HL-60 (cell line): ENCODE measurements at regions not wholly inside any gene's neighbourhood (a gene's known extent, or its start where the extent isn't known, plus 50 kb on each side); places are given as distances from the start of the nearest gene placed in this dataset.

Source experiments
- DNase-seq, 2 experiments: peaks; one replicate each; pipeline ENCODE4 v3.0.0-alpha.2; 2010 to 2020; ENCODE audit warnings: low read depth in 1 of 2, low spot score in 1 of 2
- H3K27ac ChIP-seq: fragments of 250-450 bp; sonication (Bioruptor Pico); replicated peaks from 2 replicates; pipeline ENCODE4 v1.5.1; 2020; ENCODE audit warnings: mild to moderate bottlenecking, moderate library complexity
- H3K27me3 ChIP-seq: fragments of 250-450 bp; sonication (Bioruptor Pico); 2 replicates; pipeline ENCODE4 v1.5.1; 2021; ENCODE audit warnings: mild to moderate bottlenecking, moderate library complexity; ENCODE audit not compliant: insufficient read depth, poor library complexity, severe bottlenecking
- H3K4me3 ChIP-seq: replicated peaks from 2 replicates; pipeline ENCODE4 v1.5.1; 2011; ENCODE audit warnings: mild to moderate bottlenecking, control low read depth, low read length; ENCODE audit not compliant: insufficient read depth
- CTCF ChIP-seq: IDR thresholded peaks from one replicate; pipeline ENCODE4 v1.5.1; 2011; ENCODE audit warnings: low read length, control low read depth, inconsistent platforms; ENCODE audit not compliant: insufficient read depth
- GABPA ChIP-seq: IDR thresholded peaks from 2 replicates; pipeline ENCODE4 v1.6.1; 2012; ENCODE audit warnings: low read depth
- POLR2AphosphoS5 ChIP-seq: IDR thresholded peaks from 2 replicates; pipeline ENCODE4 v1.6.1; 2012; ENCODE audit warnings: low read depth
- REST ChIP-seq: IDR thresholded peaks from 2 replicates; pipeline ENCODE4 v1.6.1; 2012; ENCODE audit warnings: low read depth; ENCODE audit not compliant: insufficient replicate concordance
- SPI1 ChIP-seq: IDR thresholded peaks from 2 replicates; pipeline ENCODE4 v1.6.1; 2012; ENCODE audit warnings: low read depth, mild to moderate bottlenecking, borderline replicate concordance

GRCh38 chr2:17323697-17324096 lies 194.5 kb downstream of the RAD51AP2 start:
- Histone ChIP-seq H3K4me3 (no peak overlapping the region), H3K27ac (no peak overlapping the region), H3K27me3 (no peaks in the 10 kb centered on the region)
- DNase-seq = no peak
- no peak for TF ChIP-seq POLR2AphosphoS5
- no peak for TF ChIP-seq GABPA
- no peak for TF ChIP-seq CTCF
- no peak for TF ChIP-seq REST
- no peak for TF ChIP-seq SPI1

- Histone ChIP-seq H3K27me3 (no peaks in the 10 kb centered on the region), H3K4me3 (no peak overlapping the region), H3K27ac (no peak overlapping the region)
- DNase-seq = no peak
- TF ChIP-seq REST (no peak), POLR2AphosphoS5 (no peak), GABPA (no peak), CTCF (no peak)
Measured at GRCh38 chr2:17322461-17322860, 195.8 kb downstream of the RAD51AP2 start.

GRCh38 chr2:17319090-17319489 lies 199.2 kb downstream of the RAD51AP2 start:
- DNase-seq = no peak
- Histone ChIP-seq H3K4me3 (no peak overlapping the region), H3K27ac (no peak overlapping the region), H3K27me3 (no peaks in the 10 kb centered on the region)
- TF ChIP-seq REST (no peak), SPI1 (no peak), GABPA (no peak), CTCF (no peak), POLR2AphosphoS5 (no peak)
